ENCODE measurements at regions not wholly inside any gene's neighbourhood (a gene's known extent, or its start where the extent isn't known, plus 50 kb on each side); places are given as distances from the start of the nearest gene placed in this dataset.

GRCh38 chr7:68125168-68125567 lies 1128.5 kb downstream of the TYW1 start:
- CTCF ChIA-PET = no interaction called here
- Mint-ChIP-seq H3K27me3 (ENCODE audit: low read depth) (no peaks in the 10 kb centered on the region), H3K9me3 (peaks cover 5% of the 10 kb centered on the region), H3K4me3 (no peak overlapping the region), H3K4me1 (ENCODE audit: low read depth) (no peaks in the 10 kb centered on the region), H3K36me3 (ENCODE audit: low read depth) (no peaks in the 10 kb centered on the region), H3K27ac (no peak overlapping the region)
- DNase-seq = no peak
- intact Hi-C loops (cut with micrococcal nuclease) = no loop called here

- Mint-ChIP-seq H3K4me3 (no peak overlapping the region), H3K27ac (no peak overlapping the region), H3K36me3 (ENCODE audit: low read depth) (no peaks in the 10 kb centered on the region), H3K27me3 (ENCODE audit: low read depth) (no peaks in the 10 kb centered on the region), H3K9me3 (peaks cover 10% of the 10 kb centered on the region), H3K4me1 (ENCODE audit: low read depth) (no peaks in the 10 kb centered on the region)
- CTCF ChIA-PET = interaction anchor here (0.7 kb wide), 1 partner anchor 64 kb away, joined by 3 read pairs; no protein-coding TSS in a partner anchor
- intact Hi-C loops (cut with micrococcal nuclease) = no loop called here
- DNase-seq = no peak
Observed at GRCh38 chr7:68133045-68133444, 1136.4 kb downstream of the TYW1 start.

- no peak overlapping the region for H3K27ac Mint-ChIP-seq
- CTCF ChIA-PET = no interaction called here
- DNase-seq = no peak
- intact Hi-C loops (cut with micrococcal nuclease) = no loop called here
- H3K4me1 Mint-ChIP-seq (ENCODE audit: low read depth) = no peaks in the 10 kb centered on the region
- no peaks in the 10 kb centered on the region for H3K36me3 Mint-ChIP-seq (ENCODE audit: low read depth)
- no peaks in the 10 kb centered on the region for H3K27me3 Mint-ChIP-seq (ENCODE audit: low read depth)
- no peak overlapping the region for H3K4me3 Mint-ChIP-seq
- peaks cover 17% of the 10 kb centered on the region for H3K9me3 Mint-ChIP-seq
Observed at GRCh38 chr7:68143345-68143744, 1146.7 kb downstream of the TYW1 start.

- H3K4me1 Mint-ChIP-seq (ENCODE audit: low read depth) = no peaks in the 10 kb centered on the region
- DNase-seq = no peak
- no peaks in the 10 kb centered on the region for H3K27me3 Mint-ChIP-seq (ENCODE audit: low read depth)
- H3K27ac Mint-ChIP-seq = no peak overlapping the region
- no peaks in the 10 kb centered on the region for H3K36me3 Mint-ChIP-seq (ENCODE audit: low read depth)
- intact Hi-C loops (cut with micrococcal nuclease) = no loop called here
- CTCF ChIA-PET = no interaction called here
- H3K9me3 Mint-ChIP-seq = peaks cover 22% of the 10 kb centered on the region
- no peak overlapping the region for H3K4me3 Mint-ChIP-seq
Observed at GRCh38 chr7:68146983-68147382, 1150.3 kb downstream of the TYW1 start.

- Mint-ChIP-seq H3K4me3 (no peak overlapping the region), H3K27ac (no peak overlapping the region), H3K36me3 (ENCODE audit: low read depth) (no peaks in the 10 kb centered on the region), H3K9me3 (peaks cover 18% of the 10 kb centered on the region), H3K27me3 (ENCODE audit: low read depth) (no peaks in the 10 kb centered on the region), H3K4me1 (ENCODE audit: low read depth) (no peaks in the 10 kb centered on the region)
- CTCF ChIA-PET = no interaction called here
- no peak for DNase-seq
- intact Hi-C loops (cut with micrococcal nuclease) = no loop called here
Observed at GRCh38 chr7:68147614-68148238, 1151.1 kb downstream of the TYW1 start.

- no peaks in the 10 kb centered on the region for H3K27me3 Mint-ChIP-seq (ENCODE audit: low read depth)
- H3K9me3 Mint-ChIP-seq = peaks cover 14% of the 10 kb centered on the region
- no peak for DNase-seq
- intact Hi-C loops (cut with micrococcal nuclease) = no loop called here
- no peak overlapping the region for H3K4me3 Mint-ChIP-seq
- H3K27ac Mint-ChIP-seq = no peak overlapping the region
- H3K36me3 Mint-ChIP-seq (ENCODE audit: low read depth) = no peaks in the 10 kb centered on the region
- H3K4me1 Mint-ChIP-seq (ENCODE audit: low read depth) = no peaks in the 10 kb centered on the region
- CTCF ChIA-PET = no interaction called here
Observed at GRCh38 chr7:68148440-68148839, 1151.8 kb downstream of the TYW1 start.

- H3K4me1 Mint-ChIP-seq (ENCODE audit: low read depth) = no peaks in the 10 kb centered on the region
- CTCF ChIA-PET = no interaction called here
- no peaks in the 10 kb centered on the region for H3K27me3 Mint-ChIP-seq (ENCODE audit: low read depth)
- H3K9me3 Mint-ChIP-seq = peaks cover 7% of the 10 kb centered on the region
- no peak overlapping the region for H3K4me3 Mint-ChIP-seq
- H3K36me3 Mint-ChIP-seq (ENCODE audit: low read depth) = no peaks in the 10 kb centered on the region
- no peak for DNase-seq
- intact Hi-C loops (cut with micrococcal nuclease) = no loop called here
- H3K27ac Mint-ChIP-seq = no peak overlapping the region
Observed at GRCh38 chr7:68152205-68152604, 1155.6 kb downstream of the TYW1 start.

GRCh38 chr7:68155676-68156075 lies 1159.0 kb downstream of the TYW1 start:
- H3K36me3 Mint-ChIP-seq (ENCODE audit: low read depth) = no peaks in the 10 kb centered on the region
- no peaks in the 10 kb centered on the region for H3K27me3 Mint-ChIP-seq (ENCODE audit: low read depth)
- CTCF ChIA-PET = no interaction called here
- no peak overlapping the region for H3K27ac Mint-ChIP-seq
- no peak for DNase-seq
- H3K4me1 Mint-ChIP-seq (ENCODE audit: low read depth) = no peaks in the 10 kb centered on the region
- intact Hi-C loops (cut with micrococcal nuclease) = no loop called here
- H3K4me3 Mint-ChIP-seq = no peak overlapping the region
- peaks cover 6% of the 10 kb centered on the region for H3K9me3 Mint-ChIP-seq

- Mint-ChIP-seq H3K27me3 (ENCODE audit: low read depth) (no peaks in the 10 kb centered on the region), H3K36me3 (ENCODE audit: low read depth) (no peaks in the 10 kb centered on the region), H3K4me1 (ENCODE audit: low read depth) (no peaks in the 10 kb centered on the region), H3K9me3 (peaks cover 7% of the 10 kb centered on the region), H3K4me3 (no peak overlapping the region), H3K27ac (no peak overlapping the region)
- CTCF ChIA-PET = no interaction called here
- intact Hi-C loops (cut with micrococcal nuclease) = no loop called here
- no peak for DNase-seq
Observed at GRCh38 chr7:68158686-68159295, 1162.2 kb downstream of the TYW1 start.

- intact Hi-C loops (cut with micrococcal nuclease) = no loop called here
- Mint-ChIP-seq H3K9me3 (peaks cover 10% of the 10 kb centered on the region), H3K36me3 (ENCODE audit: low read depth) (no peaks in the 10 kb centered on the region), H3K4me1 (ENCODE audit: low read depth) (no peaks in the 10 kb centered on the region), H3K27me3 (ENCODE audit: low read depth) (no peaks in the 10 kb centered on the region), H3K4me3 (no peak overlapping the region), H3K27ac (no peak overlapping the region)
- CTCF ChIA-PET = interaction anchor here (0.6 kb wide), 1 partner anchor 724 kb away, joined by 3 read pairs; no protein-coding TSS in a partner anchor
- DNase-seq = no peak
Observed at GRCh38 chr7:68162712-68163111, 1166.1 kb downstream of the TYW1 start.

GRCh38 chr7:68166525-68166924 lies 1169.9 kb downstream of the TYW1 start:
- CTCF ChIA-PET = no interaction called here
- H3K4me3 Mint-ChIP-seq = no peak overlapping the region
- DNase-seq = no peak
- no peaks in the 10 kb centered on the region for H3K36me3 Mint-ChIP-seq (ENCODE audit: low read depth)
- intact Hi-C loops (cut with micrococcal nuclease) = no loop called here
- H3K9me3 Mint-ChIP-seq = peaks cover 8% of the 10 kb centered on the region
- H3K4me1 Mint-ChIP-seq (ENCODE audit: low read depth) = no peaks in the 10 kb centered on the region
- no peak overlapping the region for H3K27ac Mint-ChIP-seq
- no peaks in the 10 kb centered on the region for H3K27me3 Mint-ChIP-seq (ENCODE audit: low read depth)

- peaks cover 8% of the 10 kb centered on the region for H3K9me3 Mint-ChIP-seq
- DNase-seq = no peak
- H3K36me3 Mint-ChIP-seq (ENCODE audit: low read depth) = no peaks in the 10 kb centered on the region
- H3K27ac Mint-ChIP-seq = no peak overlapping the region
- H3K4me1 Mint-ChIP-seq (ENCODE audit: low read depth) = no peaks in the 10 kb centered on the region
- H3K4me3 Mint-ChIP-seq = no peak overlapping the region
- peaks cover 2% of the 10 kb centered on the region for H3K27me3 Mint-ChIP-seq (ENCODE audit: low read depth)
- intact Hi-C loops (cut with micrococcal nuclease) = no loop called here
- CTCF ChIA-PET = no interaction called here
Observed at GRCh38 chr7:68173513-68173912, 1176.9 kb downstream of the TYW1 start.

GRCh38 chr7:68176974-68177373 lies 1180.3 kb downstream of the TYW1 start:
- Mint-ChIP-seq H3K27me3 (ENCODE audit: low read depth) (peaks cover 2% of the 10 kb centered on the region), H3K4me1 (ENCODE audit: low read depth) (no peaks in the 10 kb centered on the region), H3K9me3 (peaks cover 18% of the 10 kb centered on the region), H3K36me3 (ENCODE audit: low read depth) (no peaks in the 10 kb centered on the region), H3K27ac (no peak overlapping the region), H3K4me3 (no peak overlapping the region)
- CTCF ChIA-PET = no interaction called here
- DNase-seq = peak; percentile 26
- intact Hi-C loops (cut with micrococcal nuclease) = no loop called here

All from activated naive CD4-positive, alpha-beta T cell treated with anti-CD3 and anti-CD28 coated beads for 36 hours (primary cell).